Liver (tissue), 8 donors: ENCODE measurements at regions not wholly inside any gene's neighbourhood (a gene's known extent, or its start where the extent isn't known, plus 50 kb on each side); places are given as distances from the start of the nearest gene placed in this dataset.

Experiments used
- DNase-seq: peaks from one replicate; pipeline ENCODE4 v3.0.0-alpha.2; 2017; ENCODE audit warnings: low spot score
- H3K27ac ChIP-seq, 2 donors: one replicate each; pipeline ENCODE4 v1.7.0; 2013; ENCODE audit warnings: inconsistent platforms in 2 of 2, low read length in 2 of 2, control low read depth in 1 of 2, low read depth in 1 of 2, mild to moderate bottlenecking in 1 of 2
- H3K27me3 ChIP-seq, 4 donors: one replicate each; pipeline versions ENCODE4 v1.6.1 to v1.7.0; 2013; ENCODE audit warnings: low read length in 3 of 4, inconsistent platforms in 1 of 4, mild to moderate bottlenecking in 1 of 4, moderate library complexity in 1 of 4; ENCODE audit not compliant: control insufficient read depth in 4 of 4, insufficient read depth in 4 of 4
- H3K36me3 ChIP-seq, 4 donors: one replicate each; pipeline versions ENCODE4 v1.6.1 to v1.7.0; 2013; ENCODE audit warnings: low read length in 3 of 4, mild to moderate bottlenecking in 3 of 4, low read depth in 1 of 4, moderate library complexity in 1 of 4; ENCODE audit not compliant: control insufficient read depth in 4 of 4, insufficient read depth in 3 of 4
- H3K4me1 ChIP-seq, 4 donors: one replicate each; pipeline versions ENCODE4 v1.6.1 to v1.7.0; 2013; ENCODE audit warnings: low read length in 3 of 4, mild to moderate bottlenecking in 3 of 4, moderate library complexity in 1 of 4; ENCODE audit not compliant: control insufficient read depth in 4 of 4, insufficient read depth in 4 of 4
- H3K4me3 ChIP-seq, 3 donors: one replicate each; pipeline versions ENCODE4 v1.6.1 to v1.7.0; 2013; ENCODE audit warnings: low read length in 3 of 3, control low read depth in 1 of 3, low read depth in 1 of 3, mild to moderate bottlenecking in 1 of 3
- H3K9ac ChIP-seq, 2 donors: one replicate each; pipeline ENCODE4 v1.7.0; 2013; ENCODE audit warnings: low read length in 2 of 2, mild to moderate bottlenecking in 2 of 2, moderate library complexity in 2 of 2, control low read depth in 1 of 2, low read depth in 1 of 2
- H3K9me3 ChIP-seq, 4 donors: one replicate each; pipeline versions ENCODE4 v1.6.1 to v1.7.0; 2013; ENCODE audit warnings: low read length in 3 of 4; ENCODE audit not compliant: control insufficient read depth in 4 of 4
- CTCF ChIP-seq: fragments of 150-350 bp; IDR thresholded peaks from 2 replicates; pipeline ENCODE4 v1.5.1; 2017; ENCODE audit warnings: improper control_type of control experiment, low read depth, low read length; ENCODE audit not compliant: missing input control
- EGR1 ChIP-seq, 2 donors: IDR thresholded peaks; 2 replicates each; pipeline ENCODE4 v1.6.1; 2016 to 2018; ENCODE audit warnings: antibody characterized with exemption in 2 of 2, low read depth in 2 of 2
- FOXA1 ChIP-seq: IDR thresholded peaks from 2 replicates; pipeline ENCODE4 v1.6.1; 2016; ENCODE audit warnings: antibody characterized with exemption
- GABPA ChIP-seq, 2 donors: IDR thresholded peaks in 1 of 2; conservative IDR thresholded peaks in 1 of 2; 2 replicates each; pipeline ENCODE4 v1.6.1; 2016; ENCODE audit warnings: antibody characterized with exemption in 2 of 2, mild to moderate bottlenecking in 1 of 2, moderate library complexity in 1 of 2
- HNF4A ChIP-seq, 2 donors: conservative IDR thresholded peaks; 2 replicates each; pipeline ENCODE4 v1.6.1; 2016; ENCODE audit warnings: antibody characterized with exemption in 2 of 2, mild to moderate bottlenecking in 2 of 2
- HNF4G ChIP-seq: IDR thresholded peaks from 2 replicates; pipeline ENCODE4 v1.6.1; 2016; ENCODE audit warnings: antibody characterized with exemption
- JUND ChIP-seq, 2 donors: IDR thresholded peaks; 2 replicates each; pipeline ENCODE4 v1.6.1; 2016; ENCODE audit warnings: antibody characterized with exemption in 2 of 2
- NR2F2 ChIP-seq: IDR thresholded peaks from 2 replicates; pipeline ENCODE4 v1.6.1; 2016; ENCODE audit warnings: antibody characterized with exemption
- RAD21 ChIP-seq, 2 donors: IDR thresholded peaks; 2 replicates each; pipeline ENCODE4 v1.6.1; 2016; ENCODE audit warnings: antibody characterized with exemption in 2 of 2, mild to moderate bottlenecking in 2 of 2
- REST ChIP-seq: IDR thresholded peaks from 2 replicates; pipeline ENCODE4 v1.6.1; 2016; ENCODE audit warnings: antibody characterized with exemption, mild to moderate bottlenecking
- RXRA ChIP-seq, 2 donors: IDR thresholded peaks; 2 replicates each; pipeline ENCODE4 v1.6.1; 2017 to 2018; ENCODE audit warnings: antibody characterized with exemption in 2 of 2, mild to moderate bottlenecking in 1 of 2
- SP1 ChIP-seq: IDR thresholded peaks from 2 replicates; pipeline ENCODE4 v1.6.1; 2018; ENCODE audit warnings: antibody characterized with exemption, mild to moderate bottlenecking
- TAF1 ChIP-seq: conservative IDR thresholded peaks from 2 replicates; pipeline ENCODE4 v1.6.1; 2016; ENCODE audit warnings: antibody characterized with exemption, mild to moderate bottlenecking
- YY1 ChIP-seq: IDR thresholded peaks from 2 replicates; pipeline ENCODE4 v1.6.1; 2016; ENCODE audit warnings: antibody characterized with exemption, mild to moderate bottlenecking
- WGBS: extraction: QIAGEN DNeasy Blood & Tissue Kit; methylation state at CpG from one replicate; pipeline ENCODE4 v1.1.7; 2013; 5-methylcytosine and 5-hydroxymethylcytosine counted together
- TF ChIP-seq, protein P1 (sequence below): IDR thresholded peaks from 2 replicates; pipeline ENCODE4 v1.6.1; 2016; ENCODE audit warnings: antibody characterized with exemption
- TF ChIP-seq, protein P2 (sequence below): IDR thresholded peaks from 2 replicates; pipeline ENCODE4 v1.6.1; 2016; ENCODE audit warnings: antibody characterized with exemption
- TF ChIP-seq, protein P3 (sequence below): IDR thresholded peaks from 2 replicates; pipeline ENCODE4 v1.6.1; 2016; ENCODE audit warnings: antibody characterized with exemption
- donor health status: healthy.
- donor health status: healthy.
- donor health status: healthy.
- donor health status: healthy.
- donor health status: healthy.

DNA sequence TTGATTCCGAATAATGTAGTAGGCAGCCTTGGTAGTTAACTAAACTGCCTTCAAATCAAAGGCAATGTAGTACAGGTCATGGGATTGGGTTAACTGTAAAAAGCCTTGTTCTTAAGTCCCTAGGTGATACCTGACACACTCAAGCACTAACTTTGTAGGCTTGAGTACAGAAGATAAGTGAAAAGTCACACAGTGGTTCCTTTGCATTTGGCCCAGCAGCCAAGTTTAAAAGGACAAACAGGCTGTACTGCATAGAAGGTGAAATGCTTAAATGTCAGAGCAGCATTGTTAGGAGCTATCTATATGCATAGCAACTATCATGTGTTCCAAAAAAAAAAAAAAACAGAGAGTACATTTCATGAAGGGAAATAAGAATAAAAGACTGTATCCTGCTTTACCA lies 178.4 kb downstream of the ATOH1 start:
- H3K9me3 ChIP-seq, result no peaks in the 10 kb centered on the region
- no peak overlapping the region for H3K4me3 ChIP-seq
- H3K4me1 ChIP-seq, result no peaks in the 10 kb centered on the region
- H3K36me3 ChIP-seq, result no peaks in the 10 kb centered on the region
- TF ChIP-seq CTCF (no peak), REST (no peak), TAF1 (no peak), RAD21 (IDR thresholded peaks at IDR 0.05) (no peak), HNF4A (conservative IDR thresholded peaks at IDR 0.05) (no peak), JUND (IDR thresholded peaks at IDR 0.05) (no peak), SP1 (no peak), GABPA (IDR thresholded peaks at IDR 0.05 in 1 of 2, conservative IDR thresholded peaks at IDR 0.05 in 1 of 2) (no peak)
- TF ChIP-seq, protein P1, sequence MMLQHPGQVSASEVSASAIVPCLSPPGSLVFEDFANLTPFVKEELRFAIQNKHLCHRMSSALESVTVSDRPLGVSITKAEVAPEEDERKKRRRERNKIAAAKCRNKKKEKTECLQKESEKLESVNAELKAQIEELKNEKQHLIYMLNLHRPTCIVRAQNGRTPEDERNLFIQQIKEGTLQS, result no peak
- 84% methylated on average over 1 of the region's 1 CpG for WGBS
- no peak for DNase-seq
- H3K27ac ChIP-seq, result no peak overlapping the region
- no peak overlapping the region for H3K9ac ChIP-seq
- H3K27me3 ChIP-seq, result no peaks in the 10 kb centered on the region

DNA sequence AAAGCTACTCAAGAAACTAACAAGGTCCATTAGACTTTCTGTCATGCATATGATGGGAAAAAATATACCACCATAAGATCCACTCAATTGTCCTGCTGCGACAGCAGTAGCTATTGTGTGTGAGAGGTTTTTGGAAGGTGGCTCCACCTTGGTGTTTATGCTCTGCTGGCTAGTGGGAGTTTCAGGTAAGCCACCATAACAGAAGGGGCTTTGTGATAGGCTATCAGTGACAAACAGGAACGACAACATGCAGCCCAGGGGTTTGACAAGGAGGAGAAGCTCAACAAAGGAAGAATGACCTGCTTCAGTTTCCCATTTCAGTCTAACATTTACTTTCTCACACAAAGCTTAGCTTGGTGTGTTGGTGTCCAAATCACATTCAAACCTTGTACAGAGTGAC lies 182.6 kb downstream of the ATOH1 start:
- H3K27ac ChIP-seq, result no peak overlapping the region
- no peak for TF ChIP-seq TAF1
- no peak for TF ChIP-seq SP1
- no peak for TF ChIP-seq HNF4G
- TF ChIP-seq, protein P2, sequence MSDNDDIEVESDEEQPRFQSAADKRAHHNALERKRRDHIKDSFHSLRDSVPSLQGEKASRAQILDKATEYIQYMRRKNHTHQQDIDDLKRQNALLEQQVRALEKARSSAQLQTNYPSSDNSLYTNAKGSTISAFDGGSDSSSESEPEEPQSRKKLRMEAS, result no peak
- TF ChIP-seq YY1, result no peak
- no peak for TF ChIP-seq CTCF
- TF ChIP-seq NR2F2, result no peak
- no peak for TF ChIP-seq FOXA1
- TF ChIP-seq, protein P1, result no peak
- no peak for TF ChIP-seq RAD21 (IDR thresholded peaks at IDR 0.05)
- TF ChIP-seq, protein P3, sequence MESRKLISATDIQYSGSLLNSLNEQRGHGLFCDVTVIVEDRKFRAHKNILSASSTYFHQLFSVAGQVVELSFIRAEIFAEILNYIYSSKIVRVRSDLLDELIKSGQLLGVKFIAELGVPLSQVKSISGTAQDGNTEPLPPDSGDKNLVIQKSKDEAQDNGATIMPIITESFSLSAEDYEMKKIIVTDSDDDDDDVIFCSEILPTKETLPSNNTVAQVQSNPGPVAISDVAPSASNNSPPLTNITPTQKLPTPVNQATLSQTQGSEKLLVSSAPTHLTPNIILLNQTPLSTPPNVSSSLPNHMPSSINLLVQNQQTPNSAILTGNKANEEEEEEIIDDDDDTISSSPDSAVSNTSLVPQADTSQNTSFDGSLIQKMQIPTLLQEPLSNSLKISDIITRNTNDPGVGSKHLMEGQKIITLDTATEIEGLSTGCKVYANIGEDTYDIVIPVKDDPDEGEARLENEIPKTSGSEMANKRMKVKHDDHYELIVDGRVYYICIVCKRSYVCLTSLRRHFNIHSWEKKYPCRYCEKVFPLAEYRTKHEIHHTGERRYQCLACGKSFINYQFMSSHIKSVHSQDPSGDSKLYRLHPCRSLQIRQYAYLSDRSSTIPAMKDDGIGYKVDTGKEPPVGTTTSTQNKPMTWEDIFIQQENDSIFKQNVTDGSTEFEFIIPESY, result no peak
- no peak for TF ChIP-seq GABPA (IDR thresholded peaks at IDR 0.05 in 1 of 2, conservative IDR thresholded peaks at IDR 0.05 in 1 of 2)
- TF ChIP-seq HNF4A (conservative IDR thresholded peaks at IDR 0.05), result no peak
- no peak for TF ChIP-seq EGR1 (IDR thresholded peaks at IDR 0.05; ENCODE audit: low read depth in 2 of 2)
- TF ChIP-seq REST, result no peak
- no peak for TF ChIP-seq RXRA (IDR thresholded peaks at IDR 0.05)
- H3K4me1 ChIP-seq, result no peaks in the 10 kb centered on the region
- no peak for DNase-seq
- H3K27me3 ChIP-seq, result no peaks in the 10 kb centered on the region
- no peaks in the 10 kb centered on the region for H3K9me3 ChIP-seq
- H3K36me3 ChIP-seq, result no peaks in the 10 kb centered on the region
- no peak overlapping the region for H3K9ac ChIP-seq
- no peak overlapping the region for H3K4me3 ChIP-seq
- 48% methylated on average over 2 of the region's 2 CpGs for WGBS
